Retinal pigment epithelial cell (primary cell): ENCODE measurements at regions not wholly inside any gene's neighbourhood (a gene's known extent, or its start where the extent isn't known, plus 50 kb on each side); places are given as distances from the start of the nearest gene placed in this dataset.

Experiments used
- DNase-seq: peaks from one replicate; pipeline ENCODE4 v3.0.0-alpha.2; 2010; ENCODE audit warnings: low read depth
- H3K4me3 ChIP-seq: 2 replicates; pipeline ENCODE4 v1.5.1; 2011; ENCODE audit warnings: mild to moderate bottlenecking, low read length, control low read depth, moderate library complexity
- TF ChIP-seq, protein P1 (sequence below): conservative IDR thresholded peaks from 2 replicates; pipeline ENCODE4 v1.5.1; 2011; ENCODE audit warnings: low read depth, low read length, control low read depth, inconsistent platforms

GRCh38 chr2:239546541-239546940 lies 145.7 kb upstream of the HDAC4 start:
- DNase-seq, result no peak
- no peak overlapping the region for H3K4me3 ChIP-seq
- TF ChIP-seq, protein P1, sequence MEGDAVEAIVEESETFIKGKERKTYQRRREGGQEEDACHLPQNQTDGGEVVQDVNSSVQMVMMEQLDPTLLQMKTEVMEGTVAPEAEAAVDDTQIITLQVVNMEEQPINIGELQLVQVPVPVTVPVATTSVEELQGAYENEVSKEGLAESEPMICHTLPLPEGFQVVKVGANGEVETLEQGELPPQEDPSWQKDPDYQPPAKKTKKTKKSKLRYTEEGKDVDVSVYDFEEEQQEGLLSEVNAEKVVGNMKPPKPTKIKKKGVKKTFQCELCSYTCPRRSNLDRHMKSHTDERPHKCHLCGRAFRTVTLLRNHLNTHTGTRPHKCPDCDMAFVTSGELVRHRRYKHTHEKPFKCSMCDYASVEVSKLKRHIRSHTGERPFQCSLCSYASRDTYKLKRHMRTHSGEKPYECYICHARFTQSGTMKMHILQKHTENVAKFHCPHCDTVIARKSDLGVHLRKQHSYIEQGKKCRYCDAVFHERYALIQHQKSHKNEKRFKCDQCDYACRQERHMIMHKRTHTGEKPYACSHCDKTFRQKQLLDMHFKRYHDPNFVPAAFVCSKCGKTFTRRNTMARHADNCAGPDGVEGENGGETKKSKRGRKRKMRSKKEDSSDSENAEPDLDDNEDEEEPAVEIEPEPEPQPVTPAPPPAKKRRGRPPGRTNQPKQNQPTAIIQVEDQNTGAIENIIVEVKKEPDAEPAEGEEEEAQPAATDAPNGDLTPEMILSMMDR, result no peak

GRCh38 chr2:239545741-239546392 lies 145.0 kb upstream of the HDAC4 start:
- no peak for DNase-seq
- TF ChIP-seq, protein P1, result no peak

GRCh38 chr2:239544918-239545465 lies 144.2 kb upstream of the HDAC4 start:
- no peak overlapping the region for H3K4me3 ChIP-seq
- no peak for DNase-seq
- TF ChIP-seq, protein P1, result no peak

More at GRCh38 chr2:239545741-239546392, 145.0 kb upstream of the HDAC4 start:
- H3K4me3 ChIP-seq, result no peak overlapping the region

GRCh38 chr2:239544143-239544917 lies 143.5 kb upstream of the HDAC4 start:
- DNase-seq, result no peak
- H3K4me3 ChIP-seq, result no peak overlapping the region
- TF ChIP-seq, protein P1, result no peak

DNA sequence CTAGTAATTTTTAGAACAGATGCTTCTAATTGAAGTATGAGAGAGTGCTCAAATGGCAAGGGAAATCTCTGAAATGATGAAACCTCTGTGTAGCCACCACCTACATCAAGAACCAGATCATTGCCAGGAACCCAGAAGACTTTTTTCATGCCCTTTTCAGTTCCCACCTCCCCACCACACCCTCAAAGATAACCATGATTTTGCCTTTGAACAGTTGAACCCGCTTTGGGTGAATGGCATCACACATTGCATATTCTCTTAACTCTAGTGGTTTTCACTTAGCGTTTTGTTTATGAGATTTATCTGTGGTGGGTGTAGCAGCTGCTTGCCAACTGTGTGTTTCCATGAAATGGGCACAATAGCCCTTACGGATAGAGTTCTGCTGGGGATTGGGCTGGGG lies 142.9 kb upstream of the HDAC4 start:
- TF ChIP-seq, protein P1, result no peak
- H3K4me3 ChIP-seq, result no peak overlapping the region

DNA sequence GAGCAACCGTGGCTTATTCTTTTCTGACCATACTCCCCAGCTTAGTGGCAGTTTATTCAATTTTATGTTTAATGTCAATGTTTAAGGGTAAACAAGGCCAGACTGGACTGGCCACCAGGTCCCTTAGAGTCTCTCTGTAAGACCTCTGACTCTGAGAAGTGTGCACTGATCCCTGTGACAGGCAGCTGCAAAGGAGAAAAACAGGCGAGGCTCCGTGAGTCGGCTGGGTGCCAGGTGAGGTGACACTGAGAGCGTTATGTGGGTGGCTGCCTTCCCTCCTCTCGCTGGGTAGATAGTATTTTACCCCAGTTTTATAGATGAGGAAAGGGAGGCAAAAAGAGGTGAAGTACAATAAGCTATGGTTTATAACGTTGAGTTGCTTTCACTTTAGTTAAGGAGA lies 139.4 kb upstream of the HDAC4 start:
- TF ChIP-seq, protein P1, result no peak
- no peak for DNase-seq
- H3K4me3 ChIP-seq, result no peak overlapping the region

More for the DNA sequence above, 142.9 kb upstream of the HDAC4 start:
- no peak for DNase-seq
